GM21529 (cell line): ENCODE measurements at regions not wholly inside any gene's neighbourhood (a gene's known extent, or its start where the extent isn't known, plus 50 kb on each side); places are given as distances from the start of the nearest gene placed in this dataset.
A peak's percentile ranks its signal among the peaks of the same experiment; 100 is the strongest.
"Not testable (repeated sequence)": the region's sequence is repeated elsewhere in the genome, so short reads cannot be mapped to it uniquely, and the experiment has no call there.

ENCODE experiments used
- ATAC-seq: cut with Tn5 transposase; IDR thresholded peaks from one replicate; pipeline ENCODE4 v1.9.1; 2021; ENCODE audit not compliant: unreplicated experiment

DNA sequence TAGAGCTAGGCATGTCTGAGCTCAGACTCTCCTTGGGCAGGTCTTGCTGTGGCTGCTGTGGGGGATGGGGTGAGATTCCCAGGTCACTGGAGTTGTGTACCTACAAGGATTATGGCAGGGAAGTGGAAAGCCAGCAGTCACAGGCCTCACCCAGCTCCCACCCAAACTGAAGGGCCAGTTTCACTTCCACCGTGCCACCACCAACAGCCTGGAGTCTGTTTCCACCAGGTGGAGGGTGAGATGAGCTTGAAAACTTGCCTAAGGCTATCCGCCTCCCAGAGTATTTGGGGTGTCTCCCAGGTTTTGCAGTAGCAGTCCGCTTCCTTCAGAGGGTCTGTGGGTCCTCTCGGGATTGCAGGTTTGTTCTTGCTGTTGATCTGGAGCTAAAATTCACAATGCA is 327.7 kb downstream of the PTPRC start:
- ATAC-seq = no peak

DNA sequence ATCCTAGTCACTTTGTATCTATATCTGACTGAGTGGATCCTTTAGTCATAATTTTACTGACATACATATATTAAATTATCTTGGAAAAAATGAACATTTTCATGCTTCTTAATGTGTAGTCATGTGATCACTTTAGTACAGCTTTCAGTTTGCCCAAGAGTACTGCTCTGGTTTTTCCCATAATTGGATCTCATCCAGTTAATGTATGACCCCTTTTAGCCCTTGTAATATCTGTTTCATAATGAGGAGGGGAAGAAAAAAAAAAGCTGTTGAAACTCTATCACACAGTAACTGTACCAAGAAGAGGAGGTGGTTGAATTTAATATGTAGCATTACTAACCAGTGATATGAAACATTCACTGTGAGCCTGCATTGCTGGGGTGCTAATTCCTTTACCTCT is 328.7 kb downstream of the PTPRC start:
- ATAC-seq = no peak

DNA sequence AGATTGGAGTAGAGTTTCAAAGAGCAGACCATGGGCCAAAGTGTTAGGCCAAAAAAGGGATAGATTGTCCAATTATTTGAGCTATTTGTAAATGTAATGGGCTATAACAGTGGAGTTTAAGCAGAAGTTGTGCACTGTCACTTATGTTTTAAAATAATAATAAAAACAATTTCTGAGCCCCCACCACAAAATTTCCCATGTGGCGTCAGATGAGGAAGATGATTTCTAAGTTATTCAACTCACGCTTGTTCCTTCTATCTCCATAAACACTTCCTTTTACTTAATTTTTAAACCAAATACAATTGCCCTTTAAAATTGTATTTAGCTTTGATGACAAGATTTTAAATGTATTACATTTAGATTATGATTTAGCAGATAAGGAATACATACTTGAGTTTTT is 330.0 kb downstream of the PTPRC start:
- ATAC-seq = no peak

DNA sequence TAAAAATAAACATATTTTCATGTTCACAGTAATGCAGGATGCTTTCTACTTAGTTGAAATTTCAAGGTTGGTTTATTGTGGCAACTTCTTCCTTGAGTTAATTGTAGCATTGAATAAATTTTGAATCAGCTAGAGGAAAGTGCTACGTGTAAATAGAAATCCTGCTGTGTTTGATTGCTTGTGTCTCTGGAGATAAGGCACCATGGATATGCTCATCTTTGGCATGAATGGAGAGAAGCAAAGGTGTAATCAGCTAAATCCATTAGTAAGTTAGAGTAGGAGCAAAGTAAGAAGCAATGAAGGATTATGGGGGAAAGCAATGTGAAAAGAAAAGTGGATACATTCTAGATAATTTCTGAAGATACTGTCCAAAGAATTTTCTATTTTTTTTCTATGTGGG is 331.1 kb downstream of the PTPRC start:
- no peak for ATAC-seq

DNA sequence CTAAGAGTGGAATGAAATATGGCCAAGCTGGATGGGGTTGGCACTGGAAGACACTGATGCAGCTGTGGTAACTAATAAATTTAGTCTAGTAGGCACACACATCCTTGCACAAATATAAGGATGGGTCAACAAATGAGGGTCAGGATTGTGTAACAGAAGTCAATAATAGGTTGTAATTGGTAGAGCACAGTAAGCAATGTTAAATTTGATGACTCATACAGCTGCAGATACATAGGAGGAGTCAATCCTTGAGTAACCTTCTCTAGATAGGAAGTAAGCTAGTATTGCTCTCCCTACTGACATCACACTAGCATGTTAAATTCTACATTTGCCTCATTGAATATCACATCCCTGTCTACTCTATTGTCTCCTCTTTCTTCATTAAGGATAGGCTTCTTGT is 332.1 kb downstream of the PTPRC start:
- ATAC-seq = no peak

DNA sequence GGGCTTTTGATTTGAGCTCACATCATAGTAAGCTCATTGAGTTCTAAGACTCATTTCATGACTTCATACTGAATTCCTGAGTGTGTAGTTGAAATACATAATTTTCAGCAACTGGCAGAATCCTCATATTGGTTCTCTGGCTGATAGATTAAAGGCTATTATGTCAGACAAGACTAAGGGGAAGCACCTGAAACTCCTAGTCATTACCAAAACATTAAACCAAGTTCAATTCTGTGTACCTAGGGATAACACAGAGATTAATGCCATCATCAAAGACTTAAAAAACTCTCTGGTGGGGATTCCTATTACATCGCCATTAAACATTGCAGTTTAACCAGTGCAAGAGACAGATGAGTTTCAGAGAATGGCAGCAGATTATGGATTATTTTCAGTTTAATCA is 339.1 kb downstream of the PTPRC start:
- no peak for ATAC-seq

DNA sequence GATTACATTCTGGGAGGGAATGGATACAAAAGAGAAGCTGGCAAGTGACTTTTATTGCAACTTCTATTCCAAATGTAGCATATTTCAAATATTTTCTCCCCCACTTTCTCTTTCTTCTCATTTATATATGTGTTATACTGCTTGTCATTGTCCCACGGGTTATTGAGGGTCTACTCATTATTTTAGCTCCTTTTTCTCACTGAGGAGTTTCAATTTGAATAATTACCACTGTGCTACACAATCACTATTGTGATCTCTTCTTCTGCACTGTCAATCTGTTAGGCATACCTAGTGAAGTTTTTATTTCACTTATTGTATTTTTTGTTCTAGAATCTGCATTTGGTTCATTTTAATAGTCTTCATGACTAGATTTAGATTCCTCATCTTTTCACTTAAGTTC is 339.7 kb downstream of the PTPRC start:
- no peak for ATAC-seq

DNA sequence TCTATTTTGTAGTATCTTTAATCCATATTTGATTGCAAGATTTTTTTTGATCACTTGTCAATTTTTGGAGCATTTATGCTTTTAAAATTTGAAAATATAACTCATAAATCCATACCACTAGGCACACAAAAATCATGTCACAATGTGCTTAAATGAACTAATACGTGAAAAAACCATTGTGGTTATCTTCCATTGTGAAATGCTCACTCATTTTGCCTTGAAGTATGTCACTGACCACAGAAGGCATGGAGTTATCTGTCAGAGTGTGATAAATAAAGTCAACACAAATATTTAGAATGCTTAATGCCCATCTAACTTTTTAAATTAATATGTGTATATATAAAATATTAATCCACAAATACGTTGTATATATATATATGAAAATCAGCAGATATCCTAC is 347.2 kb downstream of the PTPRC start:
- no peak for ATAC-seq

DNA sequence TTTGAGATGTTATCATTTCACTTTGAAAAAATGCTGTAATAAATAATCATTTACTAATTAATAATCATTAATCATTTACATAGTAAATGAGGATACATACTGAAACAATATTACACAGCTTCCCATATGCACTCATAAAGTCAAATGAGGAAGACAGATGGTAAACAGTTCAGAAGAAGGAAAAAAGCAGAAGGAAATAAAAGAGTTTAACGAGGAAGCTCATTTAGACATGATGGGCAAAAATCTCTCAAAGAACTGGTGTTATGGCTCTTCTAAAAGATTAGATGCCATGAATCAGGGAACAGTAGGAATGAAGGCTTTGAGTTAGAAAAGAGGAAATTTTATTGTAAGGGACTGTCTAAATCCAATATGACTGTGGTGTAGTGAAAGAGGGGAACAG is 347.6 kb downstream of the PTPRC start:
- ATAC-seq = no peak

DNA sequence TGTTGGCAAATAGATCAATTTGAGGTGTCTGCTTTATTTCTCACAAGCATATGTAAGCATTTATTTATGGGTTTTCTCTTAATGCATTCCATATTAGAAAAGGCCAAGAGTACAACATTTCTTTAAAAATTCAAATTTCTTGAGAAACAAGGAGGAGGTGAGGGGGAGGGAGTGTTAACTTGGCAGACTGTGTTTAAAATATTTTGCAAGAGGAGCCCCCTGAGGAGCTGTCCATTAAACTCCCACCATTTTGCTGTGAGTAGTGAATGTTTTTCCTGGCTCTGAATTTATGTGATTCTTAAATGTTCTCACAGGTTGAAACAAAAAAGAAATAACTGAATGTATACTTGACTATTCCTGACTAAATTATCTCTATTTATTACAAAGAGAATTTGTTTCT is 363.8 kb downstream of the PTPRC start:
- ATAC-seq = no peak

DNA sequence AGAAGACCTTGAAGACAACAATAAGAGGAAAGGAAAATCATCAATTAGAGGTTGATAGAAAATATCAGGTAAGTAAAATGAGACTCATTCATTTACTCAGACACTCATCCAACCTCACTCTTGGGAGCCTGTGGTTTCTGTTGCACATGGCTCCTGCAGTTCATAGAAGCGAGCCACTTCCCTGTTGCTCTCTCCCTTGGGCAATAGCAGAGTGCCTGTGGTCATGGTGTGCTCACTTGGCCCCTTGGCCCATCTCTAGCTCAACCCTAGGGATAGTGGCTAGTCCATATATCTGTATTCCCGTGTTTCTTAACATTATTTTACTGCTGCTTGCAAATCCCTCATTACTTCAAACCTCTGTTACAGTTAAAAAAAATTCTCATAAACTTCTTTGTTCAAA is 368.6 kb downstream of the PTPRC start:
- no peak for ATAC-seq

DNA sequence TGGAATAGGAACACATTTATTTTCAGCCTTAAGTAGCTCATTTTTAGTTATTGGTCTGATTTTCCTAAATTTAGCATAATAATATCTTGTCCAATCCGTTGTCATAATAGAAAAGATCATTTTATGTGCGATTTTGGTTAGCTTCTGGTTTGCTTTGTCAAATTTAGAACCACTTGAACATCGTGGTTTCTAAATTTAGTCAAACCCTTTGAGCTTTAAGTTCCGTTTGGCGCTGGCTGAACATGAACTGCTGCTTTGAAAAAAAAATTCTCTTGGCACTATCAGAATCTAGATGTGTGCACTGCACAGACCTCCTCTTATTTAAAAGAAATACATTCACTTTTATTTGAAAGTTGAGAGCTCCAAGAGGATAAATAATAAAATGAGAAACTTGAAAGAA is 370.6 kb downstream of the PTPRC start:
- peak; percentile 71 for ATAC-seq

DNA sequence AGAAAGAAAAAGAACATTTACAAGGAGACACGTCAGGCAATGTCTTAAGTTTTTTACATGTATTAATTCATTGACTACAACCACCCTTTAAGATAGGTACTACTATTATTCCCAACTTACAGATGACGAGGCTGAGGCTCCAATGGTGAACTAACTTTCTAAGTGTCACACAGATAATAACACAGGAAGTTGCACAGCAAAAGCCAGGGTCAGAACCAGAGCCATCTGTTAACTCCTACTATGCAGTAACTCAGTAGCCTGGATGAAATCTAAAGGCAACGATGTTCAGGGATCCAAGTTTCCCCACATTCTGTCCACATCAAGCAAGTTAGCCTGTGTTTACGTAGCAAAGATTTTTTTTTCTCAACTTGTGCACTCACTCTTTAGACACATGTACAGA is 371.7 kb downstream of the PTPRC start:
- ATAC-seq = no peak

DNA sequence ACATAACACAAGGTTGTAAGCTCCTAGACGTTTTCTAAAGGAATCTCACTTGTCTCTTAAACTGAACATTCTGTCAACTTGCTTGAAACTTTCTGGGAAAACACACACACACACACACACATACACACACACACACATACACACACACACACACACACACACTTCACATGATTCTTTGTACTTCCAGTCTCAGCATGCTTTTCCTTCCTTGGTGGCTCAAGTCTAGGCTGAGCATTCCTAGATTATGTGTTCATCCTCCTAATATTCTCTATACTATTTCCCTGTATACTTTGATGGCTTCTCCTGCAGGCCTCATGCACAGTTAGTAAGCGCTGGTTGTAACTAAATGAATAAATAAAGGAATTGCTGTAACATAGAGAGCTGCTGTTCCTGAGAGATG is 372.1 kb downstream of the PTPRC start:
- ATAC-seq = no peak

DNA sequence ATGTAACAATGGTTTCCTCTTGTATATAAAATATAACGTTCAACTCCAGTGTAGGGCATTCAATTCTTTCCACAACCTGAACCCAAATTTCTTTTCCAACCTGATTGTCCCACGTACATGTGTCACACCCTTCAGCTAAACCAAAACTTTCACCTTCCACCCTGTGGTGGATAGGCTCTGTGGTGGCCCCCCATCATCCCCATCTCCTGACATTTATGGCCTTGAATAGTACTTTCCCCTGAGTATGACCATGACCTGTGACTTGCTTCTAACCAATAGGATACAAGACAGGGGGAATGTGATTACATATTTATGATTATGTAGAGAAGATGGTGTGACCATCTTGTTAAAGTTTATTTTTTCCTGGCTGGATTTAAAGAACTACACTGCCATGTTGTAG is 377.0 kb downstream of the PTPRC start:
- ATAC-seq = no peak

DNA sequence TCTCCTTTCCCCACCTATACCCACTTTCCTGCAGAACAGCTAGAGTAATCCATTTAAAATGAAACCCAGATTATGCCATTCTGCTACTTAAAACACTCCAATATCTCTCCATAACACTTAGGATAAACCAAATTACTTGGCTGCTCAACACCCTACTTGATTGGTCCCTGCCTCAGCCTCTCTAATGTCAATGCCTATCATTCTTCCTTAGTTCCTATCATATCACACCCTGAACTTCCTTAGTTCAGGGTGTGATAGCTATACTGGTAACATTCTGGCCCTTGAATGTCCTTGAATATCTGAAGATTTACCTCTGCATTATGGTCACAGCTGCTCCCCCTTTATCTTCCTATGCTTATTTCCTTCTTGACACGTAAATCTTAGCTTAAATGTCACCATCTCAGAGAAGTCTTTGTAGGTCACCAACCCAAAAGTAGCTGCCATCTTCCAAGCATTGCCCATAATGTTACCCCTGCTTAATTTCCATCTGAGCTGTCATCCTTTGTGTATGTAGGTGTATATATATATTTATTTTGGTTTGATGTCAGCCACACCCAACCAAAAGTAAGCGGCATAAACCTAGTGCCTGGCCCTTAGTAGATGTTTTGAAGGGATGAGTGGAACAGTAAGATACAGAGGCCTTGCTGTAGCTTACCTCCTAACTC is 379.8 kb downstream of the PTPRC start:
- no peak for ATAC-seq

DNA sequence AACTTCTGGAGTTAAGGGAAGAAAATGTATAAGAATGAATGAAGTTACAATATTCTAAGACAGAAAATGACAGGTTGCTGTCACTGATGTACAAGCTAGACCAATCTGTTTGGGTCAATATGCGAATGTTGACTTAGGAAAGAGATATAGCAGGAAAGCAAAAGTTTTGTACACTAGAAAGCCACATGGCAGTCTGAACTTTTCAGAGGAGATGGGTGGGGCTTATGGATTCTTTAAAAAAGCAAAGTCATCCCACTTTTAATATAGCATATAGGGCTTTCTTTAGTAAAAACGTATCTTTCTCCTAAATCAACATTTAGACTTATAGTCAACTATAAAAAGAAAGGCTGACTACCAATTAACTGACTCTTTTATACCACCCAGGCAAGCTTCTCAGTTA is 381.2 kb downstream of the PTPRC start:
- ATAC-seq = no peak

DNA sequence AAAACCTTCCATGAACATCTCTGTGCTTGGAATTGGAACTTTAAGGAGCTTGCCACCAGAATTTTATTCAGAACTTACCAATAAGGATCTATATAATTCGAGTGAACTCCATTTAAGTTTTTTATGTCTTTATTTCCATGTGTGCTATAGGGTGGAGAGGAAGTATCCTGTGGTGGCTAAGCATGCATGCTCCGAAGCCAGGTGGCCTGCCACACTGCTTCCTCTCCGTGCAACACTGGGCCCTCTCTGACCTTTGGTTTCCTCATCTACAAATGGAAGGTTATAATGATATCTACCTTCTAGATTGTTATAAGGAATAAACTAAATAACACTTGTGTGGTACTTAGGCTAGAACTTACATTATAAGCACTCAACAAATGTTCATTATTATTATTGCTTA is 382.1 kb downstream of the PTPRC start:
- ATAC-seq = no peak

DNA sequence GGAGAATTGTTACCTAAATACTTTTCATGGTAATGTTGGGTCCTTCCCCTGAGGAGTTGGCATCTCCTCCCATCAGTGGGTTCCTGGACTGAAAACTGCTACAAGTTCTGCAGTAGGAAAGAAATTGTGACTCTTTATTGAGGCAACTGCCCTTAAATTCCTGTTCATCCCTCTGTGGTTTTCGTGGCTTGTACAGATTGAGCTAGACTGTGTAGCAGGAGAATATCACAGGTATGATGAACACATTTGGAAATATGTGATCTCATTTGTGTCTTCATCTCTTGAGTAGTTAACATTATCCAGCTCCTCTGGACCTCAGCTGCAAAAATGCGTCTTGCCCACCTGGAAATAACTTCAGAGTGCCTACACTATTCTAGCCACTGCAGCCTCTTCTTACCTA is 390.6 kb downstream of the PTPRC start:
- ATAC-seq = no peak

DNA sequence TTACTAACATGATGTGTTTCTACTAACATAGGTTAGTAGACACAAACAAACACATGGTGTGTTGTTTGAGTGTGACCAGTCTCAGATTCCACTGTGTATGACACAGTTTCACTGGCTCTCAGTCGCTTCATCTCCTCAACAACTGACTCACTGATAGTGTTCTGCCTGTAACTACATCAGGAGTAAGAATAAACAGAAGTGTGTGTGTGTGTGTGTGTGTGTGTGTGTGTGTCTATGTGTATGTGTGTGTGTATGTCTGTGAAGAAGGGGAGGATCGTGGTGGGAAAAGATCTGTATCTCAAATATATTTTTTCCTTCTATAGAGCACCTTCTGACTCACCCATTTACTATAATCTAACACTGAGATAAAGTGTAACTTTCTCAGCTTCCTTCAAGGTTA is 391.0 kb downstream of the PTPRC start:
- ATAC-seq = no peak

DNA sequence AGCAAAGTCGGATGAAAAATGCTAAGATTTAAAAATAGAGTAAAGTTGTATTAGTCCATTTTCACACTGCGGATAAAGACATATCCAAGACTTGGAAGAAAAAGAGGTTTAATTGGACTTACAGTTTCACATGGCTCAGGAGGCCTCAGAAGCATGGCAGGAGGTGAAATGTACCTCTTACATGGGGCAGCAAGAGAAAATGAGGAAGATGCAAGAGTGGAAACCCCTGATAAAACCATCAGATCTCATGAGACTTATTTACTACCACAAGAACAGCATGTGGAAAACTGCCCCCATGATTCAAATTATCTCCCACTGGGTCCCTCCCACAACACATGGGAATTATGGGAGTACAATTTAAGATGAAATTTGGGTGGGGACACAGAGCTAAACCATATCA is 391.7 kb downstream of the PTPRC start:
- not testable (repeated sequence) for ATAC-seq

DNA sequence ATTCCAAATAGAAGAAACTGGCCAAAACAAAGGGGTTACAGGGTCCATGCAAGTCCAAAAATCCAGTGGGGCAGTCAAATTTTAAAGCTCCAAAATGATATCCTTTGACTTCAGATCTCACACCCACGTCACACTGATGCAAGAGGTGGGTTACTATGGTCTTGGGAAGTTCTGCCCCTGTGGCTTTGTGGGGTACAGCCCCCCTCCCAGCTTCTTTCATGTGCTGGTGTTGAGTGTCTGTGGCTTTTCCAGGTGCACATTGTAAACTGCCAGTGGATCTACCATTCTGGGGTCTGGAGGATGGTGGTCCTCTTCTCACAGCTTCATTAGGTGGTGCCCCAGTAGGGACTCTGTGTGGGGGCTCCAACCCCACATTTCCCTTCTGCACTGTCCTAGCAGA is 392.3 kb downstream of the PTPRC start:
- ATAC-seq = not testable (repeated sequence)

DNA sequence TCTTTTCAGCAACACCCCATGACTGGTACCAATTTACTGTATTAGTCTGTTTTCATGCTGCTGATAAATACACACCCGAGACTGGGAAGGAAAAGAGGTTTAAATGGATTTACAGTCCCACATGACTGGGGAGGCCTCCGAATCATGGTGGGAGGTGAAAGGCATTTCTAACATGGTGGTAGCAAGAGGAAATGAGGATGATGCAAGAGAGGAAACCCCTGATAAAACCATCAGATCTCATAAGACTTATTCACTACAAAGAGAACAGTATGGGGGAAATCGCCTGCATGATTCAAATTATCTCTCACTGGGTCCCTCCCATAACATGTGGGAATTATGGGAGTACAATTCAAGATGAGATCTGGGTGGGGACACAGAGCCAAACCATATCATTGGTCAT is 393.6 kb downstream of the PTPRC start:
- ATAC-seq = not testable (repeated sequence)

DNA sequence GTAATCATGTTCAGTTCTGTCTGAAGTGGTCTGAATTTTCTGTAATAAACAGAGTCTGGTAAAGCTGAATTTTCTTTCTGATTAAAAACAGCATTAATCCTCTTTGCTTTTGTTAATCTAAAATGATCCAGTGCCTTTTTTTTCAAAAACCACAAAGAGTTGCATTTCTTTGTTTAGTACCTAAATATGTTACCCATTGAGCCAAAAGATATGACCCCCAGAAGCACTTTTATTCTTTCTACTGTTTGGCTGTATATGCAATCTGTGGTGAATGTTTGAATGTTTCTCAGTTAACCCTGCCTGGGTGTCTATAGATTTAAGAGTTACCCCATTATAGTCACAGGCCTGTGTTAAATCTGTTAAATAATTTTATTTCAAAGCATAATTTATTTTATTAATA is 394.8 kb downstream of the PTPRC start:
- ATAC-seq = no peak
